Lung (tissue), 11 donors: ENCODE measurements at regions not wholly inside any gene's neighbourhood (a gene's known extent, or its start where the extent isn't known, plus 50 kb on each side); places are given as distances from the start of the nearest gene placed in this dataset.

Source experiments
- ATAC-seq: fragments of 200-7000 bp; cut with Tn5 transposase; one replicate; pipeline ENCODE4 v1.9.1; 2020; ENCODE audit warnings: moderate number of reproducible peaks; ENCODE audit not compliant: insufficient read depth, low FRiP score
- DNase-seq, 3 donors: peaks; one replicate each; pipeline ENCODE4 v3.0.0-alpha.2; 2013 to 2017
- H3K27ac ChIP-seq, 2 donors: one replicate each; pipeline ENCODE4 v1.5.1; 2013; ENCODE audit warnings: mild to moderate bottlenecking in 2 of 2, moderate library complexity in 2 of 2, control low read depth in 1 of 2, inconsistent platforms in 1 of 2, low read depth in 1 of 2, low read length in 1 of 2
- H3K27me3 ChIP-seq, 3 donors: one replicate each; pipeline ENCODE4 v1.5.1; 2013; ENCODE audit warnings: low read length in 2 of 3; ENCODE audit not compliant: control insufficient read depth in 3 of 3, insufficient read depth in 3 of 3
- H3K36me3 ChIP-seq, 4 donors: one replicate each; pipeline ENCODE4 v1.5.1; 2013; ENCODE audit warnings: low read length in 4 of 4, mild to moderate bottlenecking in 1 of 4, moderate library complexity in 1 of 4; ENCODE audit not compliant: control insufficient read depth in 4 of 4, insufficient read depth in 4 of 4
- H3K4me1 ChIP-seq, 5 donors: one replicate each; pipeline ENCODE4 v1.5.1; 2013; ENCODE audit warnings: low read length in 5 of 5, mild to moderate bottlenecking in 2 of 5, moderate library complexity in 1 of 5; ENCODE audit not compliant: control insufficient read depth in 5 of 5, insufficient read depth in 5 of 5
- H3K4me3 ChIP-seq: one replicate; pipeline ENCODE4 v1.5.1; 2013; ENCODE audit warnings: mild to moderate bottlenecking, control low read depth, moderate library complexity
- H3K9ac ChIP-seq, 2 donors: one replicate each; pipeline ENCODE4 v1.5.1; 2013; ENCODE audit warnings: low read length in 2 of 2, control low read depth in 1 of 2; ENCODE audit not compliant: insufficient read depth in 1 of 2
- H3K9me3 ChIP-seq, 4 donors: one replicate each; pipeline ENCODE4 v1.5.1; 2013; ENCODE audit warnings: low read length in 3 of 4, mild to moderate bottlenecking in 1 of 4, moderate library complexity in 1 of 4; ENCODE audit not compliant: control insufficient read depth in 4 of 4, insufficient read depth in 3 of 4
- WGBS, 2 donors: extraction: QIAGEN DNeasy Blood & Tissue Kit; methylation state at CpG; one replicate each; pipeline ENCODE4 v1.1.7; 2013; 5-methylcytosine and 5-hydroxymethylcytosine counted together
- TF ChIP-seq, protein P1 (sequence below): IDR thresholded peaks from 2 replicates; pipeline ENCODE4 v1.5.1; 2012; ENCODE audit warnings: mild to moderate bottlenecking; ENCODE audit errors: control extremely low read depth, extremely low read depth
- donor health status: control.
- donor health status: control.
- donor health status: Bipolar disorder and iron deficiency.
- donor health status: healthy.
- donor health status: DM: yes; HTN: yes; CAD: no.

DNA sequence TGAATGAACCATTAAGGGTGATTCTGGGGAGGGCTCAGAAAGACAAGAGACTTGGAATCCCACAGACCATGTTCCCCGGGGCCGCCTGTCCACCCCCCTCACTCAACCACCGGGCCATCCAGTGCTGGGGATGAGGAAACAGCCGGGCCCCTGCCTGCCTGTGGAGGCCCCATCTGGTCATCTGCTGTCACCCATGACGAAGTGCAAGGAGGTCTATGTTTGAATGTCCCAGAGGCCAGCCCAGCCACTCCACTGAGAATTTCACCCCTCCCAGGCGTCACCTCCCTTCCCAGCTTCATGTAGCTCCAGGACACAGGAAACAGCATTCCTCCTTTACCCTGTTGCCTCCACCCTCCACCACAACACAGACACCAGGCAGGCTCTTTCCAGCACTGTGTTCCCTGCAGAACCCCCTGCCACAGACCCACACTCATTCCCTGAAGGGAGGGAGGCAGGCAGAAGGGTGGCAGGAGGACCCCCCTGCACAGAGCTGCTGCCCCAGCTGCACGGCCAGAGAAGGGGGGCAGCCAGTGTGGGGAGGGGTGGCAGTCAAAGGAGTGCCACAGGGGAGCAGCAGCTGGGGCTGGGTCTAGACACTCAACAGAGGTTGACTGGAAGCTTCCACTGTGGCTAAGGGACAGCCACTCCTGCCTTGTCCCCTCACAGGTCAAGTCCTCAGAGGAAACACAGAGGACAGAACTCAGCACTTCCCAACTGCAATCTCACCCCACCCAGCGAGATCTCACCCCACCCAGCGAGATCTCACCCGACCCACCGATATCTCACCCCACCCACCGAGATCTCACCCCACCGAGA lies 50.3 kb upstream of the PPP2R5C start:
- H3K9me3 ChIP-seq: peaks cover 0 to 3% (median 0%) of the 10 kb centered on the region in 4 donors
- DNase-seq (no peak), ATAC-seq (no peak)
- H3K4me1 ChIP-seq: peaks cover 0 to 3% (median 0%) of the 10 kb centered on the region in 5 donors
- TF ChIP-seq, protein P1, sequence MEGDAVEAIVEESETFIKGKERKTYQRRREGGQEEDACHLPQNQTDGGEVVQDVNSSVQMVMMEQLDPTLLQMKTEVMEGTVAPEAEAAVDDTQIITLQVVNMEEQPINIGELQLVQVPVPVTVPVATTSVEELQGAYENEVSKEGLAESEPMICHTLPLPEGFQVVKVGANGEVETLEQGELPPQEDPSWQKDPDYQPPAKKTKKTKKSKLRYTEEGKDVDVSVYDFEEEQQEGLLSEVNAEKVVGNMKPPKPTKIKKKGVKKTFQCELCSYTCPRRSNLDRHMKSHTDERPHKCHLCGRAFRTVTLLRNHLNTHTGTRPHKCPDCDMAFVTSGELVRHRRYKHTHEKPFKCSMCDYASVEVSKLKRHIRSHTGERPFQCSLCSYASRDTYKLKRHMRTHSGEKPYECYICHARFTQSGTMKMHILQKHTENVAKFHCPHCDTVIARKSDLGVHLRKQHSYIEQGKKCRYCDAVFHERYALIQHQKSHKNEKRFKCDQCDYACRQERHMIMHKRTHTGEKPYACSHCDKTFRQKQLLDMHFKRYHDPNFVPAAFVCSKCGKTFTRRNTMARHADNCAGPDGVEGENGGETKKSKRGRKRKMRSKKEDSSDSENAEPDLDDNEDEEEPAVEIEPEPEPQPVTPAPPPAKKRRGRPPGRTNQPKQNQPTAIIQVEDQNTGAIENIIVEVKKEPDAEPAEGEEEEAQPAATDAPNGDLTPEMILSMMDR: no peak
- WGBS, 2 donors: 47 to 63% methylated on average over 10 to 13 of the region's 13 CpGs
- no peak overlapping the region for H3K4me3 ChIP-seq
- no peak overlapping the region for H3K27ac ChIP-seq
- H3K27me3 ChIP-seq: no peaks in the 10 kb centered on the region
- no peaks in the 10 kb centered on the region for H3K36me3 ChIP-seq
- no peak overlapping the region for H3K9ac ChIP-seq
